ENCODE measurements at regions not wholly inside any gene's neighbourhood (a gene's known extent, or its start where the extent isn't known, plus 50 kb on each side); places are given as distances from the start of the nearest gene placed in this dataset.
"Not testable (repeated sequence)": the region's sequence is repeated elsewhere in the genome, so short reads cannot be mapped to it uniquely, and the experiment has no call there.

DNA sequence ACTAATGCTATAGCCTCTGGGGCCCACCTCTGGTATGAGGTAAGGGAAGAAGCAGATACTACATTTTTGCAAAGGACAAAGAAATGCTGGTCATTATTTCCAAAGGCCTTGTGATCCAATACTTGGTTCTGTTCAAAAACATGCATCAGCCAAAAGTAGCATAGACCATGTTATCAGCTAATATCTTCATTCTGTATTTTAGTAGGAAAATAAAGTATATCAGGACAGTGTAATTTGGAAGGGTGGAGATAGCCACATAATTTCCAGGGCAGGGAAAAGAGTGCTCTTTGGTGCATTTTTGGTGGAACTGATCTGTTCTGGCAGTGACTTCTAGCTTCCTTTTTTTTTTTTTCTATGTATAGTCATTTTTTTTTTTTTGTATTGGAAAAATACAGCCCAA lies 258.0 kb upstream of the SOX4 start:
- DNase-seq, result no peak

DNA sequence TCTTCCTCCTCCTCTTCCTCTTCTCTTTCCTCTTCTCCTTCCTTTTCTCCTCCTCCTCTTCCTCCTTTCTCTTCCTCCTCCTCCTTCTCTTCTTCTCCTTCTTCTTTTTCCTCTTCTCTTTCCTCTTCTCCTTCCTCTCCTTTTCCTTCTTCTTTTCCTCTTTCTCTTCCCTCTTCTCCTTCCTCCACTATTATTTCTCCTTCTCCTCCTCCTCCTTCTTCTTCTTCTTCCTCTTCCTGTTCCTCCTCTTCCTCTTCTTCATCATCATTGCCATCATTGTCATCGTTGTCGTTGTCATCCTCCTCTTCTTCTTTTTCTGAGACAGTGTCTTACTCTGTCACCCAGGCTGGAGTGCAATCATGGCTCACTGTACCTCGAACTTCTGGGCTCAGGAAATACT lies 256.3 kb upstream of the SOX4 start:
- DNase-seq, result no peak

DNA sequence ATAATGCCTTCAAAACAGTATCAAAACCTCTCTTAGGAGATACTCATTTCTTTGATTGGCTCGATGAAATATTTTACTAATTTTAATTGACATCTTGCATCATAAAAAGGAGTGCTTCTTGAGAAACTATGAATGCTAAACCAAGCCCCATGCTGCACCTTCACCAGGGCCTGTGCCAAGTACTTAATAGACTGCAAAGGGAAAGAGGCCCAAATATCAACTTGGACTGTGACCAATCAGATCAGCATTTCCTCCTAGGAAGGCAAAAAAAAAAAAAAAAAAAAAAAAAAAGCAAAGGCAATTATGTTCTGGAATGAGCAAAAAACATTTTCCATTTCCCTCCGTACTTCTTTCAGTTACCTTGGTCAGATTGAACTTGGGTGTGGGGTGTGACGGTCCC lies 253.0 kb upstream of the SOX4 start:
- no peak for DNase-seq

DNA sequence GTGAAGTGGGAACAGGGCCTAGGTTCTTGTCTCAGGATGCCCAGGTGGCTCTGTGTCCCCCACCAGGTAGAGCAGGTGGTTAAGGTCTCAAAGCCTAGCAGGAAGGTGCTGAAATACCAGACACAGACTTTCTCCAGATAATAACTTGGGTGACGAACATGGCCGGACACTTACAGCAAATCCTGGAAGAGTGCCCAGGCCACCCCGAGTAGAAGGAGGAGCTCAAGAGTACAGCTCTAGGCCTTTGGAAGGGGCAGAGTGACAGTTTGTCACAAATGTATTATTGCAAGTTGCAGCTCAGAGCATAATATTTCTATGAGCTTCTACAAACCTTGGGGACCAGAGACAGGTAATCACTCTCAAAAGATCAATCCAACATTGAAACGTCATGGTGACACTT lies 251.6 kb upstream of the SOX4 start:
- DNase-seq, result no peak

DNA sequence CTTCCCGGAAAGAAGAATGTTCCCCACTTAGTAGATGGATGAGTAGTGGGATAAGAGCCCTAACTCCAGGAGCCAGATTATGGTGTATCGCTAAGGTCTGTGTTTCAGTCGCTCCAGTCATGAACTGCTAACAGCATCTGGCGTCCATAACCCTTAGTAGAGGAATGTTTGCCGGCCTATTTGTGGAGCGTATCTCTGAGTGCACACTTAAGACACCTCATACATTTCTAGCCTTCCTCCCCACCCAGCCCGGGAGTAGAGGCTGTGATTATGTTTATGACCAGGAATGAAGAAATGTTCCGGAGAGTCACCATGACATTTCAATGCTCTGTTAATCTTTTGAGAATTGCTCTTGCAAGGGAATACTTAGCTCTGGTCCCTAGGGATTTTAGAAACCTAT lies 251.1 kb upstream of the SOX4 start:
- no peak for DNase-seq

DNA sequence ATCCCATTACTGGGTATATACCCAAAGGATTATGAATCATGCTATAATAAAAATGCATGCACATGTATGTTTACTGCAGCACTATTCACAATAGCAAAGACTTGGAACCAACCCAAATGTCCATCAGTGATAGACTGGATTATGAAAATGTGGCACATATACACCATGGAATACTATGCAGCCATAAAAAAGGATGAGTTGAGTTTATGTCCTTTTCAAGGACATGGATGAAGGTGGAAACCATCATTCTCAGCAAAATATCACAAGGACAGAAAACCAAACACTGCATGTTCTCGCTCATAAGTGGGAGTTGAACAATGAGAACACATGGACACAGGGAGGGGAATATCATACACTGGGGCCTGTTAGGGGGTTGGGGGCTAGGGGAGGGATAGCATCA lies 247.8 kb upstream of the SOX4 start:
- not testable (repeated sequence) for DNase-seq

DNA sequence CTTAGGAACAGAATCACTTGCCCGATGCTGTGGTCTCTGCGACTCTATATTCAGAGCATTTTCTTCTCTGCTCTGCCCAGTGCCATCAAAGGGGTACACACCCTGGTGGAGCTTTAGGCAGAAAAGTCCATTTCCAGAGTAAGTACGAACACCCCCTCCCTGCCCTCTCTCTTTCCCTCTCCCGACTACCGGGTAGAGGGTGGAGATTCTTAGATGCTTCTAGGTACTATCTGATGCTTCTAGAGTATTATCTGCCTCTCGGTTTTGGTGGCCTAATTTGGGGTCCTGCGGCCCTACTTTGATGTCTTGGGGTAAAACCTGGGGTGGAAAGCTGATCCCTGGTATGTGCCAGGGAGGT lies 245.4 kb upstream of the SOX4 start:
- DNase-seq, result no peak

DNA sequence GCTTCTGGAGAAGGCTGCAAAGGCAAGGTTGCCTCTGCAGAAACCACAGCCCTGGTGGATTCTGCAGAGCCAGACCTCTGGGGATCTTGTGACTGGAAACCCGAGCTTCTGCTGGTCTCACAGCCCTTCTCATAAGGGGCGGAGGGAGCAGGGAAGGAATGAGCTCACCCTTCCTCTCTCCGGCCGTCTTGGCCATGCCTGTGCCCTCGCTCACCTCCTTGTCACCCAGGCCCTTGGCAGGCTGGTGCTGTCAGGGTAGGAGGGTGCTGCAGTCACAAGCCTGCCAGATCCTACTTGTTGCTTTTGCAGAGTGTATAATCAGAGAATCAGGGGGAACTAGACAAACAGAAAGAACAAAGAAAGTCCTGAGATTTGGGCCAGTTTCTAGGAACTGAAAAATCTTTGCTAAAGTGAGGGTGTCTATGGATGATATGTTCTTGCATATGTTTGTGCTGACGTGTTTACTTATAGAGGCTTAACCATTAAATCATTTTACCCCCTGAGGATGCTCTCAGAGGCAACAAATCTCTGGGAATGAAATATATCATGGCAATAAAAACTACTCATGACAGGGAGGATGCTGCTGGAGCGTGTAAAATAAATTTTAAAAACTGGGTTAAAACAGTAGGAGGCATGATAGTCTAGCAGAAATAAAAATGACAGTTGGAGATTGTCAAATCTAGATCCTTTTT lies 244.9 kb upstream of the SOX4 start:
- no peak for DNase-seq

DNA sequence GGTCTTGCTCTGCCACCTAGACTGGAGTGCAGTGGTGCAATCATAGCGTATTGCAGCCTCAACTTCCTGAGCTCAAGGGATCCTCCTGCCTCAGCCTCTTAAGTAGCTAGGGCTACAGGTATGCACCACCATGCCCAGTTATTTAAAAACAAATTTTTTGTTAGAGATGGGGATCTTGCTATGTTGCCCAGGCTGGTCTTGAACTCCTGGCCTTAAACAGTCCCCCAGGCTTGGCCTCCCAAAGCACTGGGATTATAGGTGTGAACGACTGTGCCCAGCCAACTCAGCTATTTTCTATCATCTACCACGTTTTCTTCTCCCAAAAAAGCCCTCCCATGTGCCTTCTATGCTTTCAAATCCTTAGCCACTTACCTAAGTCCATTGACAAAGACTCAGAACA lies 243.7 kb upstream of the SOX4 start:
- DNase-seq, result no peak

DNA sequence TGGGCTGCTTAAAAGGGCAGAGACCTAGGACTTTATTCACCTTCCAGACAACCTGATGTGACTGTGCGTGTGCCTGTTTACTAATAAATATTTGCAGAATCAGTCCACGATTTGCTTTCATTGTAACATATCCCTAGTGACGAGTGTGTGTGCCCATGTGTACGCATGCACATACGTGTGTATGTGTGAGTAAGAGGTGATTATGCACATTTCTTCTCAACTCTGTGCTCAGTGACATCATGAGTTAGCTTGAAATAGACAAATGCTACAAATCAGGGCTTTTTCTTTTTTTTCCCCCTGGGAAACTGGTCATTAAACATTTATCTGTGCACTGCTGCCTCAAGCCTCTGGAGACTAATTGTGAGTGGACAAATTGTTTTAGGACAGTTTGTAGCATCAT lies 242.6 kb upstream of the SOX4 start:
- no peak for DNase-seq

DNA sequence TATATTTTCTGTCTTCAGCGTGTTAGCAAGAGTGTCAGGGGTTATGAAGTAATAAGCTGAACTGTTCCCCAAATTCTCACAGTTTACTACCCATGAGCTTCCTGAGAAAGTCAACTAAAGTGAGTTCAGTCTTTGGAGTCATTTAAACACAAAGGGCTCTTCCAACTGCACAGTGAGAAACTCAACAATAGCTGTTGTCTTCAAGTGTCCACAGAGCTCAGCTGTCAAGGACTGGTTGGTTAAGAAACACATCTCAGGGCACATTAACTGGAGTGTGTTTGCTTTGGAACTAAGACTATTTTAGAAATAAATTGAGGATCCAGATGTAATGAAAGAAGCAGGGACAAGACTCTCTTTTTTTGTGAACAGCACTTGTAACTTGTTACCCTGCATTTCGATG lies 241.4 kb upstream of the SOX4 start:
- no peak for DNase-seq

DNA sequence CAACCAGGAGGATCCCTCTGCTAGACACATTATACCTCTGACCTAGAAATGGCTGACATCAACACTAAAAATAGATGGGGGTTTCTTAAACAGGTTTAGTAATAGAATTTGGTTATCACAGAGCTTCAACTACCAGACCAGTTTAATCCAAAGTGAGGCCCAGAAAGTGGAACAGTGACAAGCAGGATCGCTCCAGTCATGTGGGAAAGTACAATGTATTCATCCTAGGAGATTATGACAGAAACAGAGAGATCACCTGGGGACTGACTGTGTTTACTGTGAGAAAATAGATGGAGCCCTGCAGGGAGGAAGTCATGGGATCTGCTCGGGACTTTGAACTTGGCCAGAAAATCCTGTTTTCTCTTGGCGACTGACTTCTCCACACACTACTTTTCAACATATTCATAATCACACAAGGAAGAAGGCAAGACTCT lies 238.7 kb upstream of the SOX4 start:
- no peak for DNase-seq

DNA sequence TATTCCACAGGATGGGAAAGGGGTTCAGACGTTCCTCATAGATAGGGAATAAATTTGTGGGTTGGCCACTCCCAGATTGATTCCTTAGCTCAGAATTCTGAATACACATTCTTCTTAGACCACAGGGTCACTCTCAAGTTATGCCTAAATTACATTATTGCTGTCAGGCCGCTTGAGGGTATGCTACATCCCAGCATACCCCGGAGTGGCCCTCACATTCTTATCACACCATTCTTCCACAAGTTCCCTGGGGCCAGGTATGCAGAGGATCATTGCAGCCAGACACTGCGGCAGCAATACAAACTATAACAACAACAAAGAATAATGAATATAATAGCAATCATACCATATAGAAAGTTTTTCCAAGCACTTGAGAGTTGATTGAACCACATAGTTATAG lies 237.9 kb upstream of the SOX4 start:
- no peak for DNase-seq

DNA sequence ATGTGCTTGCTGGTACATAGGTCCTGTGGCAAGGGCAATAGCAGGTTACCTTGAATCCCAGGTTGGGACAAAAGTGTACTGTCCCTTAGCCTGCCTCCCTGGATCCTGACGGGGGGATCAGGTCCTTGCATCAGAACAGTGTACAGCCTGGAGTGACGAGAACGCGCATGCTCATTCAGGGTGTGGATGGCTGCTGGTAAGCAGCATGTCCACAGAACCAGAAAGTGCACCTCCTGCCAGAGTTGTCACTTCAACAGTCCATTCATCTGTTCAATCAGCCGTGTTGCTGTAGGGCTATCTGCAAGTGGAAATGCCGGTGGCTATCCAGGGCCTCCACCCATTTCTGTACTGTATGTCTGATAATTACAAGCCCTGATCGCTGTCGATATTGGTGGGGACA lies 236.3 kb upstream of the SOX4 start:
- DNase-seq, result no peak

DNA sequence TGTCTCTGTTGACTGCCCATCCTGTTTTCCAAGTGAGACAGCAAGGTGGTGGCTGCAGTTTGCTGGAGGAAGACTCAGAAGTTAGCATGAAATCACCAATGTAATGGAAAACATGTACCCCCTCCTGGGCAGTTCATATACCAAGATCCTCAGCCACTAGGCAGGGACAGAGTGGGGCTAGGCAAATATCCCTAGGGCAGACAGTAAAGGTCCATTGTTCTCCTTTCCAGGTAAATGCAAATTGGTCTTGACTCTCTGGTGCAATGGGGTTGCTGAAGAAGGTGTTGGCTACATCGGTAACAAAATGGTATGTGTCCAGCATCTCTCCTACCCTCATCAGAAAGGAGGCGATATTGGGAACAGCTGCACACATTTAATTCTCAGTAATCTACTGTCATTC lies 233.6 kb upstream of the SOX4 start:
- no peak for DNase-seq

DNA sequence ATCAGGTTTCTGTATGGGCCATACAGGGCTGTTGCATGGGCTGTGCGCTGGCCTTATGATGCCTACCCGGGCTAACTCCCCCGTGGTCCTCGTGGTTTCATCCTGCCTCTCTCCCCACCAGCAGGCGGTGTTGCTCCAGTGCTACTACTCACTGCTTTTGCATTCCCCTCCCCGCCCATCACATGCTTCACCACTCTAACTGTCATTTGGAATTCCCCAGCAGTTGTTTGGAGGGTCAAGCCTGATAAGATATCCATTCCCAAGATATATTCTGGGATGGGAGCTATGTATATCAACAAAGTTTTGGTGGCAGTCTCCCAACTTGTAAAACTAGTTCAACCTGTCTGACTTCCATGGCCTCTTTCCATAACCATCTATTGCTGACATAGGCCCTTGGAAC lies 233.2 kb upstream of the SOX4 start:
- no peak for DNase-seq

DNA sequence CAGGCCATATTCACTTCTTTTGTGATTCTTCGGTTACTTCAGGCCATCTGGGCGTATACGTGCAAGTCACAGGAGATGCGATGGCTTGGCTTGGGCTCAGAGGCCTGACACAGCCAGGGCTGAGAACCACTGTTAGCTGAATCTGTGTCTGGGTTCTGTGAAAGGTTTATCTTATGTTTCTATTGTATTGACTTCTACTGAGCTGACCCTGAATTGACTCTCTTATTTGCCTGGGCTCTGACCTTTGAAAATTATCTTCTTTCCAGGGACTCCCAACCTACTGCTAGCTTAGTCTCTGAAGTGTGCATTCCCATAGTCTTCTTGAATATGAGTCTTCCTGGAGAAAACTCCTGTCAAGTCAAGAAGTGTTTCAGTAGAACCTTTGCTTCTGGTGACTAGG lies 226.4 kb upstream of the SOX4 start:
- no peak for DNase-seq

DNA sequence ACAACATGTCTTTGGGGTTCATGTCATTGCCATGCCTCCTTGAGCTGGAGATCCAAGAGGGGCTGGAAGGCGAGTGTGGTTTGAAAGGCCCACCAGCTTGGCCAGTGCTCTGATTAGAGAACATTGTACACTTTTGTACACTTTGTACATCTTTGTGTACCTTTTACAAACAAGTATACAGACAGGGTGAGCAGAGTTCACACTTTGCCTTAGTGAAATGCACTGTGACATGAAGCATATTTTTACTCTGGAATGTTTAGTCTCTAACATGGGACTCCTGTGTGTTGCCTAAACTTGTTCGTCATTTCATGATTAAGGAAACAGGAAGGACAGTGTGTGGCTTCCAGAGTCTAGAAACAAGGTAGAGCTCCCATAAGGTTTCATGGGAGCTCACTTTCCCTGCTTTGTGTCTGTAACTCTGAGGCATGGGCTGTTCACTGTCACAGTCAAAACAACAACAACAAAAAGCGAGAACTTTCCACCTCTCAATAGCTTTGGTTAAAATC lies 225.8 kb upstream of the SOX4 start:
- DNase-seq, result no peak

DNA sequence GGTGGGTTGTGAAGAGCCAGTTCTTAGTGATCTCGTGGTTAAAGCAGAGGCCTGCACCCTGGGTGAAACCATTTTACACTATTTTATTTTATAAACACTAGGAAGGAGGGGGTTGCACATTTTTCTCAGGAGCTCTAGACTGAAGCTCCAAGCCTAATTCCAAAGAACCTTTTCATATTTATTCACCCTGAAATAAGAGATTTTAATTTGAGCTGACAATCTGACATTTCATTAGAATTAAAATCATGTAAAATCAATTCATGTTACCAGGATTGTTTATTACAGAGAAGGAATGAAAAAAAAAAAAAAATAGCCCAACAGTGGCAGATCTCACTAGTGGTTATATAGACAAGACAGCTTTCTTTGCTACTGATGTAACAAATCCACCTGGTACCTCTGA lies 222.5 kb upstream of the SOX4 start:
- no peak for DNase-seq

DNA sequence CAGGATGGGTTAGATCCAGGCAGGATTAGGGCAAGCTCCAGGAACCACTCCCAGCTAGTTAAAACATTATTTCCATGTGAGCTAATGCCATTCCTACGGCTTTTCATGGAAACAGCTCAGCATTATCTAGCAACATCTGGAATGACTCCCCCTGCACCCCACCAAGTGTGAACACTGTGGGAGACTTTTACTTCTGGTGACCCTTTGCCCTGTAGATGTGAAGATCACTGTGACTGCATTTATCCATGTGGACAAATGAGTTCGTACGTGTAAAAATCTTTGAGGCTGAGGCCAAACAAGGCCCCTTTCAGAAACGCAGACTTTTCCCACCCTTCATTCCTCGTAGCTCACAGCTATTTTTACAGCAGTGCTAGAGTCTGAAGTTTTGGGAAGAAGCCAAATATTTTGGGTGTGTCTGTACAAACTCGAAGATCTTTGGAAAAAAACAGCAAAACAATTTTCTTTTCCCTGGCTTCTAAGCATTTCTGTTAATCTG lies 221.8 kb upstream of the SOX4 start:
- no peak for DNase-seq

DNA sequence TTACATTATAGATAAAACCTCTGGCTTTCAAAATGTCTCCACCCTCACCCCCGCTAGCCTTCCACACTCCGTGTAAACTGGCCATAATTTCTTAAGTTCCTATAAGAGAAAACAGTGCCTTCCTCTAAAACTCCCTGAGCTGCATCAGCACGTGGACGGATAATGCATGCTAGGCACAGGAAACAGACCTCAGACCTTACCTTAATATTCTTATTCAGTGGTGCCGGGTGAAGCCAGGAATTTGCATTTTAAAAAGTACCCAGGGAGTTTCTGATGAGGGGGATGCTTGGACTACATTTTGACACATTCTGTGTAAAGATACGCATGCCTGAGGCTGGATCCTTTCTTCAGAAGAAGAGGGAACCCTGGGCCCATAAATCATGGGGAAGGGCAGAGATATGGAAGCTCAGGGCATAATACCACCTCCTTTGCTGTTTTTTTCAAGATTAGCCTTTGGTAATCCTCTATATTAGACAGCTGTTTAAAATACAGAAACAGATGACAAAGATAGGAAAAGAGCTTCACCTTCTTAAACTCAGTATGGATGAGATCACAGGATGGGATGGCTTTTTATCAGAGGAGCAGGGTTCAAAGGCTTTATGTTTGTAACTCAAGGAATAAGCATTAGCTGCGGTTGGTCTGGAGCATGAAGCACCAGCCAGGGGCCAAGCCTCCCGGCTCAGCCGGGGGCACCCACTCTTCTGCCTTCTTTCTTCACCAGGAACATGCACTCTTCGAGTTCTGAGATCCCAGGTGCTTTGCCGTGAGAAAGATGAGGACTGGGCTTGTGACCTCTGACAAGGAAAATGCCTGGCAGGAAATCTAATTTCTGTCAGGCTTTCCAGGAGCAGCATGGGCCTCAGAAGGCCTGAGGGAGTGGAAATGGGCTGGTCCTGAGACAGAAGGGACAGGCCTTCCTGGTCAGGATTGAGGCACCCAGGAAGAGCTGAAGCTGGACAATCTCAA lies 218.1 kb upstream of the SOX4 start:
- DNase-seq, result no peak

DNA sequence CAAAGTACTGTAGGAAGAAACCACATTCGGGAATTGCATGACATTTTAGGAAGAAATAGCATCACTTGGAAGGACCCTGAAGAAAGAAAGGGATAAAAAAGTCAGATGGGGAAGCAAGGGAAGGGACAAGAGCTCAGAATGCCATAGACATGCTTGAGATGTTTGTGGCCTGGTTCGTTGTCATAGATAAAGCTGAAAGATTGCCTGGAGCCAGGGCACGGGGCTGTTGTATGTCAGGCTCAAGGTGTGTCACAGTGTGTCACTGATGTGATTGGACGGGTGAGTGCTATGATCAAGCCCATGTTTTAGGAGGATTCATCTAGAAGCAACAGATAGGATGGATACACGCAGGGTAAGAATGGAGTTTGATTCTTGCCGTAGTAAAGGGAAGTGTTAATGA lies 216.2 kb upstream of the SOX4 start:
- no peak for DNase-seq

DNA sequence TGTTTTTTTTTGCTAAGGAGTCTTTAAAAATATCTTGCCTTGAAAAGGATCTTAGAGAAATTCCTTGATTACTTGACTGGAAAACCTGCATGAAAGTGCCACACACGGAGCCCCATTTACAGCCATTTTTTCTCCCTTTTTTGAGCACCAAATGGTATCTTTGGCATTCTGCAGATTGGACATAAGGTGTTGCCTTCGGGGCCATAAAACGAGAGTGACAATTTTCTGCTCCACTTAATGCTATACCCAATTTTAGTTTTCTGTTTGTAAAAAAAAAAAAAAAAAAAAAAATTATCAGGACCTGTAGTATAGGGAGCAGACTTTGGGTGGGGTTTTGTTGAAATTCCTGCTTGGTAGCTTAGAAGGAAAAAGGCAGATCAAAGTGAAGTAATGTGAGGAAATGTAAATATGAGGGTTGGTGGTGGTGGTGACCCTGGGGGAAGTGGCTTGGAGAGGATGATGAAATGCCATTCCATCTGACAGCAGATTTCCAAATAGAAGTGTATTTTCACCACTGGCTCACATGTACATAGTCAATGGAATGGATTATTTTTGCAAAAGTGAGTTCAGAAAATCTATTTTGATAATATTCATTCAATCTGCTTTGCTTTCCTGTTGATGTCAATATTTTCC lies 212.1 kb upstream of the SOX4 start:
- no peak for DNase-seq

Data from CD4-positive, alpha-beta T cell treated with Interleukin-10 for 1 hour (primary cell).